T-helper 2 cell treated with Interferon-gamma antibody and Interleukin-4, amounts not matched to agents 5 μg/mL and 100 μg/mL, for 36 hours (primary cell): ENCODE measurements at regions not wholly inside any gene's neighbourhood (a gene's known extent, or its start where the extent isn't known, plus 50 kb on each side); places are given as distances from the start of the nearest gene placed in this dataset.

ENCODE experiments used
- DNase-seq: peaks from one replicate; pipeline ENCODE4 v3.0.0; 2021; ENCODE audit warnings: low spot score
- H3K27ac Mint-ChIP-seq: one replicate; pipeline ENCODE4 v1.8.0; 2021; ENCODE audit warnings: mild to moderate bottlenecking, mixed read lengths
- H3K27me3 Mint-ChIP-seq: one replicate; pipeline ENCODE4 v1.8.0; 2021; ENCODE audit warnings: low read depth, mixed read lengths
- H3K36me3 Mint-ChIP-seq: one replicate; pipeline ENCODE4 v1.8.0; 2021; ENCODE audit warnings: low read depth, mixed read lengths
- H3K4me1 Mint-ChIP-seq: one replicate; pipeline ENCODE4 v1.8.0; 2021; ENCODE audit warnings: low read depth, mixed read lengths
- H3K4me3 Mint-ChIP-seq: one replicate; pipeline ENCODE4 v1.8.0; 2022; ENCODE audit warnings: mild to moderate bottlenecking, moderate library complexity, mixed read lengths
- H3K9me3 Mint-ChIP-seq: one replicate; pipeline ENCODE4 v1.8.0; 2021; ENCODE audit warnings: mixed read lengths

GRCh38 chr5:125316915-125317535 lies 570.6 kb upstream of the ZNF608 start:
- H3K27me3 Mint-ChIP-seq, result no peaks in the 10 kb centered on the region
- H3K36me3 Mint-ChIP-seq, result no peaks in the 10 kb centered on the region
- no peak overlapping the region for H3K27ac Mint-ChIP-seq
- H3K9me3 Mint-ChIP-seq, result peaks cover 10% of the 10 kb centered on the region
- no peaks in the 10 kb centered on the region for H3K4me1 Mint-ChIP-seq
- DNase-seq, result no peak
- no peak overlapping the region for H3K4me3 Mint-ChIP-seq

GRCh38 chr5:125317536-125317995 lies 571.1 kb upstream of the ZNF608 start:
- peaks cover 10% of the 10 kb centered on the region for H3K9me3 Mint-ChIP-seq
- no peak overlapping the region for H3K27ac Mint-ChIP-seq
- no peaks in the 10 kb centered on the region for H3K36me3 Mint-ChIP-seq
- H3K27me3 Mint-ChIP-seq, result no peaks in the 10 kb centered on the region
- H3K4me1 Mint-ChIP-seq, result no peaks in the 10 kb centered on the region
- no peak for DNase-seq
- no peak overlapping the region for H3K4me3 Mint-ChIP-seq

GRCh38 chr5:125321654-125322053 lies 575.2 kb upstream of the ZNF608 start:
- H3K9me3 Mint-ChIP-seq, result peaks cover 4% of the 10 kb centered on the region
- no peak overlapping the region for H3K27ac Mint-ChIP-seq

DNA sequence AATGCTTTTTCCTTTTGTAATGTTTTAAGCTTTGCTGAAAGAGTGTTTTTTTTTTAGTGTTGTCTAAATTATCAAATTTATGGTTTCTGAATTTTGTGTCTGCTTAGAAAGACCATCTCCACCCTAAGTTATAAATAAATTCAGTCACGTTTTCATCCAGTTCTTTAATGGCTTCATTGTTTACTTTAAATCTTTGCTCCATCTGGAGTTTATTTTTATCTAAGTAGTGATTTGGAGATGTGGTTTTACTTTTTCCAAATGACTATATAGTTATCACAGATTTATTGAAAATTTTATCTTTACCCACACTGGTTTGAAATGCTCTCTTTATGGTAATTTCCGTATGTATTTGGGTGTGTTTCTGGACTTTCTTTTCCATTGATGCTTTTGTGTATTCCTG lies 577.2 kb upstream of the ZNF608 start:
- no peaks in the 10 kb centered on the region for H3K27me3 Mint-ChIP-seq
- no peak for DNase-seq
- no peak overlapping the region for H3K27ac Mint-ChIP-seq
- H3K4me3 Mint-ChIP-seq, result no peak overlapping the region
- H3K9me3 Mint-ChIP-seq, result peaks cover 4% of the 10 kb centered on the region
- H3K4me1 Mint-ChIP-seq, result no peaks in the 10 kb centered on the region
- no peaks in the 10 kb centered on the region for H3K36me3 Mint-ChIP-seq

More at GRCh38 chr5:125321654-125322053, 575.2 kb upstream of the ZNF608 start:
- Mint-ChIP-seq H3K4me3 (no peak overlapping the region), H3K4me1 (no peaks in the 10 kb centered on the region), H3K36me3 (no peaks in the 10 kb centered on the region), H3K27me3 (no peaks in the 10 kb centered on the region)
- no peak for DNase-seq

- no peaks in the 10 kb centered on the region for H3K36me3 Mint-ChIP-seq
- no peak for DNase-seq
- peaks cover 14% of the 10 kb centered on the region for H3K9me3 Mint-ChIP-seq
- no peak overlapping the region for H3K4me3 Mint-ChIP-seq
- H3K4me1 Mint-ChIP-seq, result no peaks in the 10 kb centered on the region
- H3K27ac Mint-ChIP-seq, result no peak overlapping the region
- no peaks in the 10 kb centered on the region for H3K27me3 Mint-ChIP-seq
Measured at GRCh38 chr5:125325488-125326149, 579.2 kb upstream of the ZNF608 start.

DNA sequence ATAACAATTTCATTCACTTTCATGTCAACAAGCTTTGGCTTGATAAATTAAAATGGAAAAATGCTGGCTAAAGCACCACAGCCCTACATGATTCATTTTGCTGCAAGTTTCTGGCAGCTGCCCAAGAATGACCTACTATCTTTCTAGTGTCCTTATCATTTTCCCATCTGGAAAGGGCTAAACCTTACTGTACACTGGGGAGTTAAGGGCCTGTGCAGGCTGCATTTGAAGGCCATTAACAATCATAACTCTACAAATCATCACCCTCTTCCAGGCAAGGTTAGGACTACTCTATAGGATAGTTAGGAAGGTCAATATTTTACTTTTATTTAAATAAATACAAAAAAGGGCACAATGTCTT lies 579.7 kb upstream of the ZNF608 start:
- no peak overlapping the region for H3K4me3 Mint-ChIP-seq
- no peak overlapping the region for H3K27ac Mint-ChIP-seq
- peaks cover 15% of the 10 kb centered on the region for H3K9me3 Mint-ChIP-seq
- H3K36me3 Mint-ChIP-seq, result no peaks in the 10 kb centered on the region
- no peaks in the 10 kb centered on the region for H3K4me1 Mint-ChIP-seq
- H3K27me3 Mint-ChIP-seq, result no peaks in the 10 kb centered on the region
- DNase-seq, result no peak

- Mint-ChIP-seq H3K4me3 (no peak overlapping the region), H3K9me3 (peaks cover 11% of the 10 kb centered on the region)
Measured at GRCh38 chr5:125327676-125328075, 581.2 kb upstream of the ZNF608 start.

GRCh38 chr5:125331987-125332598 lies 585.7 kb upstream of the ZNF608 start:
- no peak overlapping the region for H3K4me3 Mint-ChIP-seq
- H3K9me3 Mint-ChIP-seq, result peaks cover 11% of the 10 kb centered on the region
- H3K27me3 Mint-ChIP-seq, result no peaks in the 10 kb centered on the region
- no peak for DNase-seq
- no peaks in the 10 kb centered on the region for H3K4me1 Mint-ChIP-seq
- H3K27ac Mint-ChIP-seq, result no peak overlapping the region
- no peaks in the 10 kb centered on the region for H3K36me3 Mint-ChIP-seq

More at GRCh38 chr5:125327676-125328075, 581.2 kb upstream of the ZNF608 start:
- no peaks in the 10 kb centered on the region for H3K27me3 Mint-ChIP-seq
- no peaks in the 10 kb centered on the region for H3K4me1 Mint-ChIP-seq
- DNase-seq, result no peak
- H3K36me3 Mint-ChIP-seq, result no peaks in the 10 kb centered on the region
- no peak overlapping the region for H3K27ac Mint-ChIP-seq

- H3K27ac Mint-ChIP-seq, result no peak overlapping the region
- H3K27me3 Mint-ChIP-seq, result no peaks in the 10 kb centered on the region
- no peak overlapping the region for H3K4me3 Mint-ChIP-seq
- H3K36me3 Mint-ChIP-seq, result no peaks in the 10 kb centered on the region
- no peaks in the 10 kb centered on the region for H3K4me1 Mint-ChIP-seq
- DNase-seq, result no peak
- H3K9me3 Mint-ChIP-seq, result peaks cover 11% of the 10 kb centered on the region
Measured at GRCh38 chr5:125333416-125333815, 587.0 kb upstream of the ZNF608 start.

GRCh38 chr5:125336401-125336800 lies 590.0 kb upstream of the ZNF608 start:
- Mint-ChIP-seq H3K36me3 (no peaks in the 10 kb centered on the region), H3K4me1 (no peaks in the 10 kb centered on the region), H3K27ac (no peak overlapping the region), H3K27me3 (no peaks in the 10 kb centered on the region), H3K9me3 (no peaks in the 10 kb centered on the region), H3K4me3 (no peak overlapping the region)
- DNase-seq, result no peak

DNA sequence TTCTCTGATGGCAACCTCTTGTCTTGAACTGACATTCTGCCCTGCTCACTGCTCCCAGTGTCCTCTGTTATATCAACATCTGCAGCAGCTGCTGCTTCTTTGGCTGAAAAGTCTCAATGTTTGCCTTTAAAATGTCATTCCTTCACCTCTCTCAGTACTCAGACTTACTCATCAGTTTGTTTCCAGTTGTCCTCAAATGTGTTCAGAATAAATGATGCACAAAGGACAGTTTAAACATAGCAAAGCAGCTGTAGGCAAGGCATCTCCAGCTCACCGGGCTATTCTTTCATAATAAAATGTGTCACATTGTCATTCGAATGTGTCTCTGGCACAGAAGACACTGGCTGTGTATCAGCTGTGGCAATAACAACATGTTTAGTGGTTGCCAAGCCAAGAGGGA lies 590.9 kb upstream of the ZNF608 start:
- Mint-ChIP-seq H3K9me3 (no peaks in the 10 kb centered on the region), H3K36me3 (no peaks in the 10 kb centered on the region), H3K27ac (no peak overlapping the region), H3K27me3 (no peaks in the 10 kb centered on the region), H3K4me3 (no peak overlapping the region), H3K4me1 (no peaks in the 10 kb centered on the region)
- DNase-seq, result no peak

- H3K36me3 Mint-ChIP-seq, result no peaks in the 10 kb centered on the region
- no peak overlapping the region for H3K27ac Mint-ChIP-seq
- H3K9me3 Mint-ChIP-seq, result no peaks in the 10 kb centered on the region
- H3K4me3 Mint-ChIP-seq, result no peak overlapping the region
- no peak for DNase-seq
- H3K4me1 Mint-ChIP-seq, result no peaks in the 10 kb centered on the region
- no peaks in the 10 kb centered on the region for H3K27me3 Mint-ChIP-seq
Measured at GRCh38 chr5:125338440-125339174, 592.2 kb upstream of the ZNF608 start.

GRCh38 chr5:125341436-125341835 lies 595.0 kb upstream of the ZNF608 start:
- H3K27ac Mint-ChIP-seq, result no peak overlapping the region
- no peak overlapping the region for H3K4me3 Mint-ChIP-seq
- no peaks in the 10 kb centered on the region for H3K4me1 Mint-ChIP-seq
- no peaks in the 10 kb centered on the region for H3K36me3 Mint-ChIP-seq
- H3K27me3 Mint-ChIP-seq, result no peaks in the 10 kb centered on the region
- no peak for DNase-seq
- peaks cover 4% of the 10 kb centered on the region for H3K9me3 Mint-ChIP-seq

DNA sequence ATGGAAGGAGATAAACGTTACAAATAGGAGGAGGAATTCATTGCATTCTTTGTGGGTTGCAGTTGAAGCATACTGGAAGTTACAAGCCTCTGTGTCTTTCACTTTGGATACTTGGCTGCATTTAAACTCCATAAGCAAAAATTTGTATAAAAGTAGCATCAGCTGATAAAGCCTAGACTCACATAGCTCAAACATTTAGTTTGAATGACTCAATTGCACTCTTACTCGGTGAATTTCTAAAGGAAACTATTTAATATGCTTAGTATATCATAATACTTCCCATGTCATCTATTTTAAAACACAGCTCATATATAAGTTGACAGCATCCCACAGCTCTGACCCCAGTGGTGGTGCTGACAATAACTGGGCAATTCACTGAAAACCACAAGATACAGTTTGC lies 596.6 kb upstream of the ZNF608 start:
- Mint-ChIP-seq H3K4me1 (no peaks in the 10 kb centered on the region), H3K27ac (no peak overlapping the region), H3K4me3 (no peak overlapping the region), H3K36me3 (no peaks in the 10 kb centered on the region), H3K27me3 (no peaks in the 10 kb centered on the region), H3K9me3 (peaks cover 4% of the 10 kb centered on the region)
- DNase-seq, result no peak
